22Rv1 (cell line): ENCODE measurements at regions not wholly inside any gene's neighbourhood (a gene's known extent, or its start where the extent isn't known, plus 50 kb on each side); places are given as distances from the start of the nearest gene placed in this dataset.

ENCODE experiments used
- CTCF ChIP-seq: fragments of 450-650 bp; IDR thresholded peaks from 2 replicates; pipeline ENCODE4 v1.5.1; 2017; ENCODE audit warnings: mild to moderate bottlenecking
- ZFX ChIP-seq: fragments of 450-650 bp; IDR thresholded peaks from 2 replicates; pipeline ENCODE4 v1.6.1; 2017; ENCODE audit warnings: antibody characterized with exemption, borderline replicate concordance

- TF ChIP-seq CTCF (no peak), ZFX (no peak)
Observed at GRCh38 chrX:1910207-1910470, 295.3 kb downstream of the ASMT start.
